Kidney (tissue), 13 donors: ENCODE measurements at regions not wholly inside any gene's neighbourhood (a gene's known extent, or its start where the extent isn't known, plus 50 kb on each side); places are given as distances from the start of the nearest gene placed in this dataset.
A peak's percentile ranks its signal among the peaks of the same experiment; 100 is the strongest.
"Not testable (repeated sequence)": the region's sequence is repeated elsewhere in the genome, so short reads cannot be mapped to it uniquely, and the experiment has no call there.

Experiments
- DNase-seq, 5 donors: peaks; one replicate each; pipeline ENCODE4 v3.0.0-alpha.2; 2013 to 2020
- FAIRE-seq: peaks from 2 replicates; lab custom pipeline; 2012; peaks lifted over from hg19 to GRCh38; lab: Jason Lieb, UNC
- H3K27ac ChIP-seq, 2 donors: one replicate each; pipeline ENCODE4 v1.7.0; 2013; ENCODE audit warnings: low read depth in 2 of 2, low read length in 2 of 2, inconsistent platforms in 1 of 2
- H3K27me3 ChIP-seq: one replicate; pipeline ENCODE4 v1.7.1; 2013; ENCODE audit warnings: low read length, inconsistent platforms; ENCODE audit not compliant: control insufficient read depth, insufficient read depth
- H3K36me3 ChIP-seq, 3 donors: one replicate each; pipeline versions ENCODE4 v1.7.0 to v1.7.1; 2013; ENCODE audit warnings: low read length in 3 of 3, control low read depth in 1 of 3, inconsistent platforms in 1 of 3; ENCODE audit not compliant: insufficient read depth in 3 of 3, control insufficient read depth in 2 of 3
- H3K4me1 ChIP-seq, 3 donors: one replicate each; pipeline versions ENCODE4 v1.7.0 to v1.7.1; 2013; ENCODE audit warnings: low read length in 3 of 3, inconsistent platforms in 1 of 3, low read depth in 1 of 3; ENCODE audit not compliant: control insufficient read depth in 2 of 3, insufficient read depth in 2 of 3
- H3K4me3 ChIP-seq, 3 donors: one replicate each; pipeline versions ENCODE4 v1.7.0 to v1.8.1; 2013; ENCODE audit warnings: low read length in 3 of 3, control low read depth in 1 of 3, inconsistent platforms in 1 of 3
- H3K9ac ChIP-seq, 3 donors: one replicate each; pipeline versions ENCODE4 v1.7.0 to v1.7.1; 2013; ENCODE audit warnings: low read length in 3 of 3, control low read depth in 1 of 3, inconsistent platforms in 1 of 3
- H3K9me3 ChIP-seq, 3 donors: one replicate each; pipeline versions ENCODE4 v1.7.0 to v1.7.1; 2013; ENCODE audit warnings: low read length in 3 of 3, control low read depth in 1 of 3, inconsistent platforms in 1 of 3; ENCODE audit not compliant: control insufficient read depth in 2 of 3, insufficient read depth in 1 of 3
- intact Hi-C: fragments of 100-400 bp; cut with DNase I; formaldehyde crosslinking; loops from one replicate; pipeline ENCODE4 v1.11.1; 2022
- TF ChIP-seq, protein P1 (sequence below): IDR thresholded peaks from 3 replicates; pipeline ENCODE4 v1.5.1; 2012; ENCODE audit warnings: mild to moderate bottlenecking, moderate library complexity, borderline replicate concordance; ENCODE audit not compliant: insufficient read depth; ENCODE audit errors: extremely low read depth
- donor health status: control.
- donor health status: control.
- donor health status: control.
- donor health status: control.
- donor health status: control.
- donor health status: DM: yes; HTN: yes; CAD: no.
- donor health status: Normal renal cell carcinoma (clear cell type).

DNA sequence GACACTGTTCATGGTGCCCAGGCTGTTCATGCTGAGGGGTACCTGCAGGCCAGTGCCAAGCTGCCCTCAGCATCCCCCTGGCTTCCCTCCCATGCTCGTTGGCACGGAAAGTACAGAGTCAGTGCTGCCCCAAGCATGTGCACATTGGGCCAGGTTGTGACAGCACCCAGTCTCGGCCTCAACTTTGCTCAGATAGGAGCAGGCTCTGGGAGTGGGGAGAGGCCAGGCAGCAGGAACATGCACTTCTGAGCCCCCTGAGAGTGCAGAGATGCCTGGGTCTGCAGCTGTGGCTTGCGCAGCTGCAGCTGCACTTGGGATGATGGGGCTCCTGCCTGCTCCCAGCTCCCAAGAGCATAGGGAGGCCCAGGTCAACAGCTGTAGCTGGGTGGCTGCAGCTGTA lies 966.4 kb upstream of the NCAM2 start:
- Histone ChIP-seq H3K9ac (no peak overlapping the region), H3K36me3 (no peaks in the 10 kb centered on the region), H3K27me3 (no peaks in the 10 kb centered on the region), H3K27ac (no peak overlapping the region), H3K9me3 (no peaks in the 10 kb centered on the region), H3K4me1 (no peaks in the 10 kb centered on the region), H3K4me3 (no peak overlapping the region)
- intact Hi-C loops = no loop called here
- DNase-seq = peak in 1 of 5 donors; percentile 46
- FAIRE-seq = no peak
- TF ChIP-seq, protein P1, sequence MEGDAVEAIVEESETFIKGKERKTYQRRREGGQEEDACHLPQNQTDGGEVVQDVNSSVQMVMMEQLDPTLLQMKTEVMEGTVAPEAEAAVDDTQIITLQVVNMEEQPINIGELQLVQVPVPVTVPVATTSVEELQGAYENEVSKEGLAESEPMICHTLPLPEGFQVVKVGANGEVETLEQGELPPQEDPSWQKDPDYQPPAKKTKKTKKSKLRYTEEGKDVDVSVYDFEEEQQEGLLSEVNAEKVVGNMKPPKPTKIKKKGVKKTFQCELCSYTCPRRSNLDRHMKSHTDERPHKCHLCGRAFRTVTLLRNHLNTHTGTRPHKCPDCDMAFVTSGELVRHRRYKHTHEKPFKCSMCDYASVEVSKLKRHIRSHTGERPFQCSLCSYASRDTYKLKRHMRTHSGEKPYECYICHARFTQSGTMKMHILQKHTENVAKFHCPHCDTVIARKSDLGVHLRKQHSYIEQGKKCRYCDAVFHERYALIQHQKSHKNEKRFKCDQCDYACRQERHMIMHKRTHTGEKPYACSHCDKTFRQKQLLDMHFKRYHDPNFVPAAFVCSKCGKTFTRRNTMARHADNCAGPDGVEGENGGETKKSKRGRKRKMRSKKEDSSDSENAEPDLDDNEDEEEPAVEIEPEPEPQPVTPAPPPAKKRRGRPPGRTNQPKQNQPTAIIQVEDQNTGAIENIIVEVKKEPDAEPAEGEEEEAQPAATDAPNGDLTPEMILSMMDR = no peak

DNA sequence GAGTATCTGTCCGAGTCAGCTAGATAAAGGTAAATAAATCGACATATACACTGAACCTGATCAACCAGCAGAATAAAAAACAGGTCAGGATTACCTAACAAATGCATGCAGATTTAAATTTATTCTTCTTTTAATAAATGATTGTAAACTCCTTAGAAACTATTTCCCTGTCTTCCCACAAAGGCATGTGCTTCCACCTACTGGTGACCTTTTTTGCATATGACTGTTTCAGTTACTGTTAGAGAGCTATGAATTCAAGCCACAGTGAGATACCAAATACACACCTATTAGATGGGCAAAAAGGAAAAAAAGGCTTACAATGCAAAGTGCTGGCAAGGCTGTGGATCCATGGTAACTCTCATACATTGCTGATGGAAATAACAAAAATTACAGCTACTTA lies 957.4 kb upstream of the NCAM2 start:
- intact Hi-C loops = no loop called here

DNA sequence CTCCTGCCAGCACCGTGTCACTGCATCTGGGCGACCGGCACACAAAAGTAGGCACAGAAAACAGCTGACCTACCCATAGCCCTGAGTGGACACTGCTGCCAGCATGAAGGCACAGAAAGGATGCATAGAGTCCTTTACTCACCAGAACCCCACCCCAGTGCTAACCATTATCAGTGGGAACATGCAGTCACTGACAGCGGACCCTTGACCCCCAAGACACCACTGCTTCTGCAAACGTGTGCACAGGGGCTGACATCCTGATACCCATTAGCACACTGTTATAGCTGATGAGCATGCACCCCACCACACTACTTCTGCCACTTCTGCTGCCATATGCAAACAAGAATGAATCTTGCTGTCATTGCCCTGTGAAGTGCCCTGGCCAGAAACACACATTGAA lies 953.0 kb upstream of the NCAM2 start:
- DNase-seq = no peak
- no peaks in the 10 kb centered on the region for H3K9me3 ChIP-seq
- no peaks in the 10 kb centered on the region for H3K27me3 ChIP-seq
- no peak for FAIRE-seq
- H3K4me3 ChIP-seq = no peak overlapping the region
- no peaks in the 10 kb centered on the region for H3K4me1 ChIP-seq
- TF ChIP-seq, protein P1 = no peak
- no peaks in the 10 kb centered on the region for H3K36me3 ChIP-seq
- intact Hi-C loops = no loop called here
- H3K27ac ChIP-seq = no peak overlapping the region
- no peak overlapping the region for H3K9ac ChIP-seq

More for the DNA sequence above, 957.4 kb upstream of the NCAM2 start:
- FAIRE-seq = no peak
- H3K4me3 ChIP-seq = no peak overlapping the region
- DNase-seq = peak in 2 of 5 donors; percentile 3 to 15
- H3K9ac ChIP-seq = no peak overlapping the region
- no peaks in the 10 kb centered on the region for H3K4me1 ChIP-seq
- H3K27me3 ChIP-seq = no peaks in the 10 kb centered on the region
- no peak overlapping the region for H3K27ac ChIP-seq
- no peaks in the 10 kb centered on the region for H3K36me3 ChIP-seq
- H3K9me3 ChIP-seq = no peaks in the 10 kb centered on the region
- TF ChIP-seq, protein P1 = no peak

DNA sequence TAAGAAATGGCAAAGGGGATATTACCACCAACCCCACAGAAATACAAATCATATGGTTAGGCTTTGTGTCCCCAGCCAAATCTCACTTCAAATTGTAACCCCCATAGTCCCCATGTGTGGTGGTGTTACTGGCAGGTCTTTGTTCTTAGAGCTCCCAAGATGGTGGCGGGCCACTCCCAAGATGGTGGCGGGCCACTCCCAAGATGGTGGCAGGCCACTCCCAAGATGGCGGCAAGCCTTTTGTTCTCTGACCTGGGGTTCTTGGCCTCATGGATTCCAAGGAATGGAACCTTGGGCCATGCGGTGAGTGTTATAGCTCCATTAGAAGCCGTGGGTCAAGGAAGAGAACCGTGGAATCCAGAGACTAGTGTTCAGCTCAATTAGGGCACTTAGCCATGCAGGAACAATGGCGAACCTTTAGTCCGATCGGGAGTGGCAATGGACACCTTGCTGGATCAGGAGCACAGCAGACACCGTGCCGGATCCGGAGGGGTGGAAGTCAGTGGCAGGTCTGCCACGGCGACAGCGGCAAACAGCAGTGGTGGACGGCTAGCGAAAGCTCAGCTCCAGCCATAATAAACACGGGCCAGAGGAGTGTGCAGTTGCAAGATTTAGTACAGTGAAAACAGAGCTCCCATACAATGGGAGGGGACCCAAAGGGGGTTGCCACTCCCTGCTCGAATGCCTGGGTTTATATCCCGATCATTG lies 949.9 kb upstream of the NCAM2 start:
- H3K4me1 ChIP-seq, H3K27ac ChIP-seq, DNase-seq, H3K9ac ChIP-seq, intact Hi-C loops, H3K4me3 ChIP-seq, H3K9me3 ChIP-seq, H3K36me3 ChIP-seq, FAIRE-seq, H3K27me3 ChIP-seq: not testable (repeated sequence)
